ENCODE measurements at regions not wholly inside any gene's neighbourhood (a gene's known extent, or its start where the extent isn't known, plus 50 kb on each side); places are given as distances from the start of the nearest gene placed in this dataset.

DNA sequence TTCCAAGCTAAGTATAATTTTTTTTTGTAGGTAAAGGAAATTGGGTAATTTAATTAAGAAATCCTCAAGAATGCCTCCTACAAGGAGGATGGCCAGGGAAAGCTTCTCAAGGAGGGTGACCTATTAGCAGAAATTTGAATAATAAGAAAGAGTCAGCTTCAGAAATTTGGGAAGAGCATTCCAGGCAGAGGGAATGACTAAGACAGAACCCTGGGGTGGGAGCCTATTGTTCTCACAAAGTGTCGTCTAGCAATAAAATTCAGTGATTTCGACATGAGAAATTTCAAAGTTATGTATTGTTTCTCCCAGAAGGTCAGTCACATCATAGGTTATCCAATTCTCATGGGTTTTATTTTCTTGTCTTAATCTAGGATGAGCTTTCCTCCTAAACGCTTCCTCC, 1168.4 kb downstream of the AACS start:
- Mint-ChIP-seq H3K9me3 (peaks cover 2% of the 10 kb centered on the region), H3K36me3 (no peaks in the 10 kb centered on the region), H3K4me3 (no peak overlapping the region), H3K27me3 (ENCODE audit: insufficient read depth, low read depth) (peaks cover 2% of the 10 kb centered on the region), H3K27ac (no peak overlapping the region), H3K4me1 (peaks cover 4% of the 10 kb centered on the region)
- H3K9ac ChIP-seq: no peak overlapping the region
- no peaks in the 10 kb centered on the region for H3K79me2 ChIP-seq (ENCODE audit: low read depth)
- TF ChIP-seq, protein P1, sequence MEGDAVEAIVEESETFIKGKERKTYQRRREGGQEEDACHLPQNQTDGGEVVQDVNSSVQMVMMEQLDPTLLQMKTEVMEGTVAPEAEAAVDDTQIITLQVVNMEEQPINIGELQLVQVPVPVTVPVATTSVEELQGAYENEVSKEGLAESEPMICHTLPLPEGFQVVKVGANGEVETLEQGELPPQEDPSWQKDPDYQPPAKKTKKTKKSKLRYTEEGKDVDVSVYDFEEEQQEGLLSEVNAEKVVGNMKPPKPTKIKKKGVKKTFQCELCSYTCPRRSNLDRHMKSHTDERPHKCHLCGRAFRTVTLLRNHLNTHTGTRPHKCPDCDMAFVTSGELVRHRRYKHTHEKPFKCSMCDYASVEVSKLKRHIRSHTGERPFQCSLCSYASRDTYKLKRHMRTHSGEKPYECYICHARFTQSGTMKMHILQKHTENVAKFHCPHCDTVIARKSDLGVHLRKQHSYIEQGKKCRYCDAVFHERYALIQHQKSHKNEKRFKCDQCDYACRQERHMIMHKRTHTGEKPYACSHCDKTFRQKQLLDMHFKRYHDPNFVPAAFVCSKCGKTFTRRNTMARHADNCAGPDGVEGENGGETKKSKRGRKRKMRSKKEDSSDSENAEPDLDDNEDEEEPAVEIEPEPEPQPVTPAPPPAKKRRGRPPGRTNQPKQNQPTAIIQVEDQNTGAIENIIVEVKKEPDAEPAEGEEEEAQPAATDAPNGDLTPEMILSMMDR (IDR thresholded peaks at IDR 0.05): no peak
- TF ChIP-seq EZH2phosphoT487 (IDR thresholded peaks at IDR 0.05): no peak
- TF ChIP-seq EZH2 (IDR thresholded peaks at IDR 0.05): no peak
- no peak for DNase-seq (ENCODE audit: low spot score)
- H2AFZ ChIP-seq (replicated peaks): peak overlapping the region; percentile 31
- no peaks in the 10 kb centered on the region for H3F3A ChIP-seq (ENCODE audit: low read depth)
- H3K27me3 ChIP-seq: no peaks in the 10 kb centered on the region
- peak overlapping the region; percentile 42 for H3K4me2 ChIP-seq
- H3K4me3 ChIP-seq: no peak overlapping the region
- H3K36me3 ChIP-seq: no peaks in the 10 kb centered on the region
- peaks cover 10% of the 10 kb centered on the region for H3K4me1 ChIP-seq
- H4K20me1 ChIP-seq (ENCODE audit: low read depth): no peaks in the 10 kb centered on the region
- H3K27ac ChIP-seq: peak overlapping the region; percentile 36
- H3K9me3 ChIP-seq (ENCODE audit: low read depth): no peaks in the 10 kb centered on the region

GRCh38 chr12:126243814-126244440, 1178.7 kb downstream of the AACS start:
- no peaks in the 10 kb centered on the region for H3K9me3 Mint-ChIP-seq
- H3K4me3 Mint-ChIP-seq: no peak overlapping the region
- Histone ChIP-seq H2AFZ (replicated peaks) (no peak overlapping the region), H3K4me1 (peaks cover 24% of the 10 kb centered on the region), H3K79me2 (ENCODE audit: low read depth) (no peaks in the 10 kb centered on the region), H4K20me1 (ENCODE audit: low read depth) (no peaks in the 10 kb centered on the region), H3K4me2 (peak overlapping the region; percentile 55), H3K9me3 (ENCODE audit: low read depth) (no peaks in the 10 kb centered on the region), H3K4me3 (no peak overlapping the region), H3K9ac (no peak overlapping the region), H3K27me3 (no peaks in the 10 kb centered on the region), H3K36me3 (no peaks in the 10 kb centered on the region), H3K27ac (no peak overlapping the region), H3F3A (ENCODE audit: low read depth) (no peaks in the 10 kb centered on the region)
- H3K36me3 Mint-ChIP-seq: no peaks in the 10 kb centered on the region
- DNase-seq (ENCODE audit: low spot score): peak; percentile 70
- no peak for TF ChIP-seq EZH2phosphoT487 (IDR thresholded peaks at IDR 0.05)
- TF ChIP-seq, protein P1 (IDR thresholded peaks at IDR 0.05): peak; percentile 51
- peaks cover 2% of the 10 kb centered on the region for H3K4me1 Mint-ChIP-seq
- H3K27ac Mint-ChIP-seq: no peak overlapping the region
- H3K27me3 Mint-ChIP-seq (ENCODE audit: insufficient read depth, low read depth): peaks cover 2% of the 10 kb centered on the region

DNA sequence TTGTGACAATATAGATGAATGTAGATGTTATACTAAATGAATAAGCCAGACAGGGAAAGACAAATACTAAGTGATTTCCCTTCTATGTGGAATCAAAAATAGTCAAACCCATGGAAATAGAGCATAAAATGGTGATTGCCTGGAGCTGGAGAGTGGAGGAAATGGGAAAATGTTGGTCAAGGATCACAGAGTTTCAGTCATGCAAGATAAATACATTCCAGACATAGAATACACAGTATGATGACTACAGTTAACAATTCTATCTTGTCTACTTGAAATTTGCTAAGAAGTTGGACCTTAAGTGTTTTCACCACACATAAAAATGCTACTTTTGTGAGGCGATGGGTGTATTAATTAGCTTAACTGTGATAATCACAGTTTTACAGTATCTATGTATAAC, 1182.7 kb downstream of the AACS start:
- Mint-ChIP-seq H3K4me3 (no peak overlapping the region), H3K9me3 (peaks cover 7% of the 10 kb centered on the region), H3K27ac (no peak overlapping the region), H3K36me3 (no peaks in the 10 kb centered on the region), H3K4me1 (peaks cover 4% of the 10 kb centered on the region), H3K27me3 (ENCODE audit: insufficient read depth, low read depth) (peaks cover 2% of the 10 kb centered on the region)
- Histone ChIP-seq H3K4me1 (peaks cover 27% of the 10 kb centered on the region), H3K9me3 (ENCODE audit: low read depth) (no peaks in the 10 kb centered on the region), H3K27me3 (no peaks in the 10 kb centered on the region), H3K79me2 (ENCODE audit: low read depth) (no peaks in the 10 kb centered on the region), H3K4me3 (no peak overlapping the region), H4K20me1 (ENCODE audit: low read depth) (no peaks in the 10 kb centered on the region), H3K4me2 (no peak overlapping the region), H3F3A (ENCODE audit: low read depth) (peaks cover 6% of the 10 kb centered on the region), H3K9ac (no peak overlapping the region), H3K27ac (no peak overlapping the region), H3K36me3 (no peaks in the 10 kb centered on the region), H2AFZ (replicated peaks) (no peak overlapping the region)
- TF ChIP-seq, protein P1 (IDR thresholded peaks at IDR 0.05): no peak
- no peak for TF ChIP-seq EZH2 (IDR thresholded peaks at IDR 0.05)
- no peak for TF ChIP-seq EZH2phosphoT487 (IDR thresholded peaks at IDR 0.05)
- no peak for DNase-seq (ENCODE audit: low spot score)
